ENCODE measurements at regions not wholly inside any gene's neighbourhood (a gene's known extent, or its start where the extent isn't known, plus 50 kb on each side); places are given as distances from the start of the nearest gene placed in this dataset.

DNA sequence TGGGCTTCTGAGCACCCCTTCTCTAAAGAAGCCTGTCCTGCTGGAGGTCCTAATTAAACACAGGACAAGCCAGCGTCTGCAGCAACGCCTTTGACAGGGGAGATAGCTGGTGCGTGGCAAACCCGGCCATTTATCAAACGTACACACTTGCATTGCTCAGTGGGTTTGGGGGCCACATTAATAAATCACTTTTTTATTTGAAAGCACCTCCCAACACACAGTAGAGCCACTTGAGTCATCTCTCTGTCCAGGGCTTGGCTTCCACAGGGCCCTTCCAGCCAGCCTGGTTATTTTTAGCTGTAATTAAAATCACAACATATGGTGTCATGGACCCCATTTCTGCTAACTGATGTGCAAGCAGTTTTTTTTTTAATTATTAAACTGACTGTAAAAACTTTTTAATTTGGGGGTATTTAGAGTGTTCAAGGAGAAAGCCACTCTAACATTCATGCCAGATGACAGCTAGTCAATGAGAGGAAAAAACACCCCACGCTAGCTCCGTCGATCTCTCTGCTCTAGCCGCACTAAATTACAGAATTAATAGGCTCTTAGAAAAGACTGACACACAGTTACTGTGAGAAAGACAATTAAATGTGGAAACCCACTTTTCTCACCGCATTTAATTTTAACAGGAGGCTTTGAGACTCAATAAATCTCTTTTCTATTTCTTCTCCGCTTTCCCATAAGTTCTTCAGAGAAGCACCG, 201.0 kb upstream of the WSCD1 start:
- no peak for TF ChIP-seq EZH2 (IDR thresholded peaks at IDR 0.05)
- TF ChIP-seq FOXP2 (optimal IDR thresholded peaks at IDR 0.05; ENCODE audit: control extremely low read depth, extremely low read length, insufficient read depth) = no peak
- no peak for TF ChIP-seq POLR2AphosphoS5 (IDR thresholded peaks at IDR 0.05; ENCODE audit: borderline replicate concordance, low read depth, low read length)
- H3K9ac ChIP-seq (ENCODE audit: insufficient read length) = no peak overlapping the region
- no peak overlapping the region for H3K4me3 ChIP-seq
- no peaks in the 10 kb centered on the region for H3K9me3 ChIP-seq (ENCODE audit: low read depth, low read length)
- no peak for DNase-seq (ENCODE audit: low read depth, low spot score)
- no peak overlapping the region for H3K27ac ChIP-seq
- H3K36me3 ChIP-seq (ENCODE audit: insufficient read depth, low read length) = no peaks in the 10 kb centered on the region

DNA sequence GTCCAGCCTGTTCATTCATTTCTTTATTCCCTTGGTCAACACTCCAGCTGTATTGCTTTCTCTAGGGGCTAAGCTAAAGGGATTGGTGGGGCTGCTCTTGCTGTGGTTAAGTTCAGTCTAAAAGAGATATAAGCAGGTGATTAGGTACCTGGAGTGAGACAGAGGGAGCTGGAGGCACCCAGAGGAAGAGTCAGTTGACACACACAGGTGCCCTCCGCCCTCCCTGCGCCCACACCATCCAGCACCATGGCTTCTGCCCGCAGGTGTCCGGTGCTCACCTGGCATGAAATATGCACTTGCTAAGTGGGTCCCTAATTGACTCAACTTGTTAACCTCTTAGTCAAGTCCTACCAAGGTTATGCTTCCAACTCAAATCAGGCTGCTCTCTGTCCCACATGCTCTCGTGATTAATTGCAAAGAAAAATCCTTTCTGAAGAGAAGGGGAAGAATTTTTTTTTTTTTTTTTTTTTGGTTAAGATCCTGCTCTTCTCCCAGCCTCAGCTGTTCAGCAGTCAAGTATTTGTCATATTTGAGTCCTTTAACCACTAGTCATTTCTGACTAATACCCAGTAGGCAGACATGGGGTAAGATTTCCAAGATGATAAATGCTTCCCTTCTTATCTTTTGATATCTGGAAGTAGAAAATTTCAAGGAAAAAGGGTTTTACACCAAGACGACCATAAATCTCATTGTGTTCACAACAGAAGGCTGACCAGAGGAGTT, 199.8 kb upstream of the WSCD1 start:
- Histone ChIP-seq H3K27ac (no peak overlapping the region), H3K9ac (ENCODE audit: insufficient read length) (no peak overlapping the region), H3K4me3 (no peak overlapping the region), H3K9me3 (ENCODE audit: low read depth, low read length) (no peaks in the 10 kb centered on the region), H3K36me3 (ENCODE audit: insufficient read depth, low read length) (no peaks in the 10 kb centered on the region)
- TF ChIP-seq POLR2AphosphoS5 (IDR thresholded peaks at IDR 0.05; ENCODE audit: borderline replicate concordance, low read depth, low read length) = no peak
- TF ChIP-seq EZH2 (IDR thresholded peaks at IDR 0.05) = no peak
- TF ChIP-seq FOXP2 (optimal IDR thresholded peaks at IDR 0.05; ENCODE audit: control extremely low read depth, extremely low read length, insufficient read depth) = no peak
- no peak for DNase-seq (ENCODE audit: low read depth, low spot score)

DNA sequence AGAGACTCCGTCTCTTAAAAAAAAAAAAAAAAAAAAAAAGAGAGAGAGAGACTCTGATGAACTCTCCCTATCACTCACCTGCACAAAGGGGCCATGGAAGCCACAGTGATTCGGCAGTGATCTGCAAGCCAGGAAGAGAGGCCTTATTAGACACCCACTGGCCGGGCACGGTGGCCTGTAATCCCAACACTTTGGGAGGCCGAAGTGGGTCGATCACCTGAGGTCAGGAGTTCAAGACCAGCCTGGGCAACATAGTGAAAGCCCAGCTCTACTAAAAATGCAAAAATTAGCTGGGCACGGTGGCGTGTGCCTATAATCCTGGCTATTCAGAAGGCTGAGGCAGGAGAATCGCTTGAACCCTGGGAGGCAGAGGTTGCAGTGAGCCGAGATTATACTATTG, 198.5 kb upstream of the WSCD1 start:
- no peak for DNase-seq (ENCODE audit: low read depth, low spot score)
- no peaks in the 10 kb centered on the region for H3K9me3 ChIP-seq (ENCODE audit: low read depth, low read length)
- no peak for TF ChIP-seq EZH2 (IDR thresholded peaks at IDR 0.05)
- no peak for TF ChIP-seq FOXP2 (optimal IDR thresholded peaks at IDR 0.05; ENCODE audit: control extremely low read depth, extremely low read length, insufficient read depth)
- TF ChIP-seq POLR2AphosphoS5 (IDR thresholded peaks at IDR 0.05; ENCODE audit: borderline replicate concordance, low read depth, low read length) = no peak
- H3K36me3 ChIP-seq (ENCODE audit: insufficient read depth, low read length) = no peaks in the 10 kb centered on the region
- H3K27ac ChIP-seq = no peak overlapping the region
- H3K4me3 ChIP-seq = no peak overlapping the region
- H3K9ac ChIP-seq (ENCODE audit: insufficient read length) = no peak overlapping the region

DNA sequence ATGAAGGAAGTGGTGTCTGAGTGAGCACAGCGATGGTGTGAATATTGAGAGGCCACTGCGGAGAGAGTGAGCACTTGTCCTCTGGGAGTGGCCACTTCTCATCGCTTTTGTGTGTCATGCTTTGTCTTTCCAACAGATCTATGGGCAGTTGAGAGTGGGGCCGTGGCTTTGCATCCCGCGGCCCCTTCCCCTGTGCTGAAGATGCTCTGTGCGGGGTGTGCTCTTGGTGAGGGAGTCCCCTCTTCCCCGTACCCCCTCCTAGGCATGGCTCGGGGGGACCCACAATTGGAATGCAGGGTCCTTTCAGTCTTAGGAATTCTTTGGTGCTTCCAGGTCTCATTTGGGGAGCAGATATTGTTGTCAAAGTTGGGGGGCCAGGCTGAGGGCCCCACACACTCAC, 197.3 kb upstream of the WSCD1 start:
- H3K4me3 ChIP-seq = no peak overlapping the region
- H3K27ac ChIP-seq = no peak overlapping the region
- H3K36me3 ChIP-seq (ENCODE audit: insufficient read depth, low read length) = no peaks in the 10 kb centered on the region
- DNase-seq (ENCODE audit: low read depth, low spot score) = no peak
- TF ChIP-seq POLR2AphosphoS5 (IDR thresholded peaks at IDR 0.05; ENCODE audit: borderline replicate concordance, low read depth, low read length) (no peak), EZH2 (IDR thresholded peaks at IDR 0.05) (no peak), FOXP2 (optimal IDR thresholded peaks at IDR 0.05; ENCODE audit: control extremely low read depth, extremely low read length, insufficient read depth) (no peak)
- no peak overlapping the region for H3K9ac ChIP-seq (ENCODE audit: insufficient read length)
- no peaks in the 10 kb centered on the region for H3K9me3 ChIP-seq (ENCODE audit: low read depth, low read length)

DNA sequence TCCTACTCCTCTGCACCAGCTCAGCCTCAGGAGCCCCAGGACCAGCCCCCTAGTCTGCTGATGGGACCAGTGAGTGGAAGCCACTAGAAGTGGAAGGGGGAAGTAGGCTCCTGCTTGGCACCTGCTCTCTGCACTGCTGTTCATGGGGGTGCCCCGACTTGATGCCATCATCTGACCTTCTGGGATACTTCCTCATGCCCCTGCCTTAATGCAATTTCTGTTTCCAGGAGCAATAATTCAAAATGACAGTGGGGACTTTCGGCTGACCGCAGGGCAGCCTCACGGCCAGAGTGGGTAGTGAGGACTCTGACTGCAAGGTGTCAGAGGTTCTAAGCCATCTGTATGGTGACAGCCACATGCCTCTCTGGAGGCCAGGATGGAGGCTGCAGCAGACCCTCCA, 196.4 kb upstream of the WSCD1 start:
- H3K36me3 ChIP-seq (ENCODE audit: insufficient read depth, low read length) = no peaks in the 10 kb centered on the region
- H3K9me3 ChIP-seq (ENCODE audit: low read depth, low read length) = no peaks in the 10 kb centered on the region
- no peak for DNase-seq (ENCODE audit: low read depth, low spot score)
- H3K27ac ChIP-seq = no peak overlapping the region
- H3K4me3 ChIP-seq = no peak overlapping the region
- H3K9ac ChIP-seq (ENCODE audit: insufficient read length) = no peak overlapping the region
- TF ChIP-seq EZH2 (IDR thresholded peaks at IDR 0.05) (no peak), POLR2AphosphoS5 (IDR thresholded peaks at IDR 0.05; ENCODE audit: borderline replicate concordance, low read depth, low read length) (no peak)

DNA sequence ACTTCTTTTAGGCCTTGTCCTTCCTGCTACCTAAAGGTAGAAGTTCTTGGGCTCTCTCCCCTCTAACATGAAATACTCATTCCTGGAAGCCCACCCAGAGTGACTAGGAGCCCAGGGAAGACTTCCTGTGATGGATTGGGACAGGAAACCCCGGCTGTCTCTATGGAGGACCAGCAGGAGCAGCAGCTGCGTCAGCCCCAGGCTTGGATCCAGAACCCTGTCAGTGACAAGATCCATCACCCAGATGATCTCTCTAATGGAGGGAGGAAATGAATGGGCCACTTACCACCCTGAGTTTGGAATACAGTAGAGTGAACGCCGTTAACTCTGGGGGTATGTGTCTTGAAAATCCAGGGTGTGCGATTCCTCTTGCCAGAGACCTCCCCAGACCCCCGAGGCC, 195.7 kb upstream of the WSCD1 start:
- no peak for DNase-seq (ENCODE audit: low read depth, low spot score)
- Histone ChIP-seq H3K36me3 (ENCODE audit: insufficient read depth, low read length) (no peaks in the 10 kb centered on the region), H3K4me3 (no peak overlapping the region), H3K27ac (no peak overlapping the region), H3K9ac (ENCODE audit: insufficient read length) (no peak overlapping the region), H3K9me3 (ENCODE audit: low read depth, low read length) (no peaks in the 10 kb centered on the region)
- TF ChIP-seq EZH2 (IDR thresholded peaks at IDR 0.05) (no peak), POLR2AphosphoS5 (IDR thresholded peaks at IDR 0.05; ENCODE audit: borderline replicate concordance, low read depth, low read length) (no peak), FOXP2 (optimal IDR thresholded peaks at IDR 0.05; ENCODE audit: control extremely low read depth, extremely low read length, insufficient read depth) (no peak)

DNA sequence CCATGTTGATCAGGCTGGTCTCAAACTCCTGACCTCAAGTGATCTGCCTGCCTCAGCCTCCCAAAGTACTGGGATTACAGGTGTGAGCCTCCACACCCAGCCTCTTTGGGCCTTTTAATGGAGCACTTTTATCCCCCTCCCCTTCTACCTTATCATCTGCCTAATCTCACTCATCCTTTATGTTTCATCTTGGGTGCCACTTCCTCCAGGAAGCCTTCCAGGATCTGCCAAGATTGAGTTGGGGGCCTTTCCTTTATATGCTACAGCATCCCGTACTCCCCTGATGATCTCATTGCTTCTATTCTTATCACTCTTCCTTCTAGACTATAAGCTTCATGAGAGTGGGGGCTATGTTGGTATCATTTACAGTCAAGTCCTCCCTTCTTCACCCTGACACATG, 192.8 kb upstream of the WSCD1 start:
- H3K9me3 ChIP-seq (ENCODE audit: low read depth, low read length) = no peaks in the 10 kb centered on the region
- H3K4me3 ChIP-seq = no peak overlapping the region
- TF ChIP-seq FOXP2 (optimal IDR thresholded peaks at IDR 0.05; ENCODE audit: control extremely low read depth, extremely low read length, insufficient read depth) = no peak
- TF ChIP-seq POLR2AphosphoS5 (IDR thresholded peaks at IDR 0.05; ENCODE audit: borderline replicate concordance, low read depth, low read length) = no peak
- no peak for TF ChIP-seq EZH2 (IDR thresholded peaks at IDR 0.05)
- DNase-seq (ENCODE audit: low read depth, low spot score) = no peak
- H3K9ac ChIP-seq (ENCODE audit: insufficient read length) = no peak overlapping the region
- no peaks in the 10 kb centered on the region for H3K36me3 ChIP-seq (ENCODE audit: insufficient read depth, low read length)
- no peak overlapping the region for H3K27ac ChIP-seq

DNA sequence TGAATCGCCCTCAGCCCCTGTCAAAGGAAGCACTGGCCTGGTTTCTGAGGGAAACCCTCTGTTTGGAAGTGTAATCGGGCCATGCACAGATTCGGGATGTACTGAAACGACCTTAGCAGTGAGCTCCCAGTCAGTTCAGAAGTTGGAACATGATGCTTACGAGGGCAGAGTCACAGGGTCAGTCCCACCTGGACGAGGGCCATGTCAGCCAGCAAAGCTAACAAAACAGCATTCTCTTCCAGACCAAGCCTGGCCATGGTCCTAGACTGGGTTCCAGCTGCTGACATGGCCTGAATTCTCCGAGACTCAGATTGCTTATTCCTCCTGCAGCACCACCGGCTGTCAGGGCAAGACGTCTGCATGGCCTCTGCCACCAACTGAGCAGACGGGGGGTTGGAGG, 192.2 kb upstream of the WSCD1 start:
- H3K4me3 ChIP-seq = no peak overlapping the region
- no peak overlapping the region for H3K27ac ChIP-seq
- no peak for DNase-seq (ENCODE audit: low read depth, low spot score)
- no peaks in the 10 kb centered on the region for H3K9me3 ChIP-seq (ENCODE audit: low read depth, low read length)
- no peak overlapping the region for H3K9ac ChIP-seq (ENCODE audit: insufficient read length)
- TF ChIP-seq FOXP2 (optimal IDR thresholded peaks at IDR 0.05; ENCODE audit: control extremely low read depth, extremely low read length, insufficient read depth) (no peak), EZH2 (IDR thresholded peaks at IDR 0.05) (no peak), POLR2AphosphoS5 (IDR thresholded peaks at IDR 0.05; ENCODE audit: borderline replicate concordance, low read depth, low read length) (no peak)
- H3K36me3 ChIP-seq (ENCODE audit: insufficient read depth, low read length) = no peaks in the 10 kb centered on the region

Data from SK-N-MC (cell line).